HG02840 (cell line): ENCODE measurements at regions not wholly inside any gene's neighbourhood (a gene's known extent, or its start where the extent isn't known, plus 50 kb on each side); places are given as distances from the start of the nearest gene placed in this dataset.

Experiments used
- ATAC-seq: cut with Tn5 transposase; IDR thresholded peaks from one replicate; pipeline ENCODE4 v1.9.1; 2021; ENCODE audit warnings: mild to moderate bottlenecking, moderate library complexity, moderate number of reproducible peaks; ENCODE audit not compliant: unreplicated experiment, low FRiP score

DNA sequence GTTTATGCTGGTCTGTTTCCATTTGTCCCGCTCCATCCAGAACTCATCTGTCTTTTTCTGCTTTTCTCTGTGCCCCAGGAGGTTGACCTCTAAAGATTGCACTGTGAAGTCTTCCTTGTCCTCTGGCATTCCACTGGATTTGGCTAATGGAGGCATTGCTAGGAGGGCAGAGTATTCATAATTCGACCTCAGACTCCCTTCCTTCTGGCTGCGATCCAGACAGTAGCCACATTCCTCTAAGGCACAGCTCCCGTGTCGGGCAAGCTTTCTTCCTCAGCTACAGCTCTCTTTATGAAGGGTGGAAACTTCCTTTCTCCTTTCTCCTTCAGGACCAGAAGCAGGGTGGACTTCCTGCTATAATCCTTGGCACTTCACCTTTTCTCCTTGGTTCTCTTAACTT, 175.9 kb downstream of the BAMBI start:
- no peak for ATAC-seq

DNA sequence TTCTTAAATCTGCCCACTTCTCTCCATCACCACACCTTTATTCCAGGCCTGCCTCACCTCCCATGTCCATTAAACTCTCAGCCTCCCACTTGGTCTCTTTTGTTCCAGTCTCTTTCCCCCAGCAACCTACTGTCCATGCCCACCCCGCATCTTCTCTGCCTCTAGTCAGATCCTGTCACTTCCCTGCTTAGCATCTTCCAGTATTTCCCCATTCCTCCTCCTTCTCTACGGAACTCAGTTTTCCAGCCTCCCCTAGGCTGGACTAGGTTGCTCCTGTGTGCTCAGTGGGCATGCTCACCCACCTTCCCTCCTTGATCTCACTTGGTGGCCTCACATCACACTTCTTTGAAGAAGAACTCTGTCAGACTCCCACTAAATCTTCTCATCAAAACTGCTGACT, 179.8 kb downstream of the BAMBI start:
- ATAC-seq = no peak

GRCh38 chr10:28858646-28859045, 181.3 kb downstream of the BAMBI start:
- ATAC-seq = no peak

- ATAC-seq = no peak
Measured at GRCh38 chr10:28859791-28860190, 182.5 kb downstream of the BAMBI start.

DNA sequence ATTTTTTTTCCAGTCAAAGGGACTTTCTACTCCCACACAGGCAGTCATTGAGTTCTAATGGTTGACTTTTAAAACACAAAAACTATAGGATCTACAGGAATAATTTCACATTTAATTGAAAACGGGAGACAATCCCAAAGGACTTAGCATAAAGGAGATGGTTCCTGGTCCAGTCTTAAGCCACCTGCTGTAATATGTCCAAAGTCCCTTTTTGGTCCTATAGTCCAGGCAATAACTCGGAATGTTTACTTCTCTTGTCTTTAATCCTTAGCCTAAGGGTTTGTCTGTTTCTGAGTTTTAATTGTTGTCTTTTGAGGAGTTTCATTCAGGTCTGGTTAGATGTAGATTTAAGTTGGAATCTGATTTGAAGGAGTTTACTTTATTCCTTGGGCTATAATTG, 184.9 kb downstream of the BAMBI start:
- ATAC-seq = no peak

- ATAC-seq = no peak
Measured at GRCh38 chr10:28869606-28870201, 192.4 kb downstream of the BAMBI start.

DNA sequence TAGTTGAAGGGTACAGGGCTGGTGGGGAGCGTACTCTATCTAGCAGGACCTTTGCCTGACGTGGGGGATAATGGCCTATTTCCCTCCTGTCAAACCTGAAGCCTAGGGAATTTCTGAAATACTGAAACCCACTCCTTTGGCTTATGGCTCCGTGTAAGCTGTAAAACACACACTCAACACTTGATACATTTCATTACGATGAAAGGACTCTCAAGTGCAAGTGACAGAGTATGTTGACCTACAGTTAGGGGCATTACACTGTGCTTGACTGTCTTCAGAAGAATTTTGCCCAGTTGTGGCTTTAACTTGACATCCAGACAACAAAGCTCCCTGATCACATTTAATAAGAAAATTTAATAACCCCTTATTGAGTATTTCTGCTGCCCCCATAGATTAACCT, 194.3 kb downstream of the BAMBI start:
- no peak for ATAC-seq

DNA sequence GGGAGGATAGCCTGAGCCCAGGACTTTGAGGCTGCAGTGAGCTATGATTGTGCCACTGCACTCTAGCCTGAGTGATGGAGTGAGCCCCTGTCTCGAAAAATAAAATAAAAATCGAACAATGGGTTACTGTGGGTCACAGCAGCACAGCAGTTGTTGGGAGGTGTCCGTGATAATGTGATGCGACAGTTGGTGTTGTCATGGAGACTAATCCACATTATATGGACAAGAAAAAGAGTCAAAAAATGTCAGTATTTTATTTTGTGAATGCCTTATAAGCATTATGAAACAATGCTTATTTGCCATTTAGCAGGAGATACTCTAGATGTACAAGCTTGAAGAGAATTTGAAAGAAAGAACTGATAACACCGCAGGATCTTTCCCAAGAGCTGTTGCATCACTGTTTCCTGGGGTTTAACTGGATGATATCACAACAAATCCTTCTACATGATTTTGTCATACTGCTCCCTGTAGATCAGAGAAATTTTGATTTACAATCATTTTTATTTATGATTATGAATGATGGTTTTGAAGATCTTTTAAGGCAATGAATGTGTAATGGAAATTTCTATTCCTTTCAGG, 195.4 kb downstream of the BAMBI start:
- no peak for ATAC-seq

GRCh38 chr10:28873540-28873939, 196.2 kb downstream of the BAMBI start:
- ATAC-seq = no peak

GRCh38 chr10:28874210-28874609, 196.9 kb downstream of the BAMBI start:
- ATAC-seq = no peak

GRCh38 chr10:28875549-28876081, 198.3 kb downstream of the BAMBI start:
- ATAC-seq = no peak

- no peak for ATAC-seq
Measured at GRCh38 chr10:28878236-28878970, 201.1 kb downstream of the BAMBI start.

- no peak for ATAC-seq
Measured at GRCh38 chr10:28879246-28879645, 201.9 kb downstream of the BAMBI start.

DNA sequence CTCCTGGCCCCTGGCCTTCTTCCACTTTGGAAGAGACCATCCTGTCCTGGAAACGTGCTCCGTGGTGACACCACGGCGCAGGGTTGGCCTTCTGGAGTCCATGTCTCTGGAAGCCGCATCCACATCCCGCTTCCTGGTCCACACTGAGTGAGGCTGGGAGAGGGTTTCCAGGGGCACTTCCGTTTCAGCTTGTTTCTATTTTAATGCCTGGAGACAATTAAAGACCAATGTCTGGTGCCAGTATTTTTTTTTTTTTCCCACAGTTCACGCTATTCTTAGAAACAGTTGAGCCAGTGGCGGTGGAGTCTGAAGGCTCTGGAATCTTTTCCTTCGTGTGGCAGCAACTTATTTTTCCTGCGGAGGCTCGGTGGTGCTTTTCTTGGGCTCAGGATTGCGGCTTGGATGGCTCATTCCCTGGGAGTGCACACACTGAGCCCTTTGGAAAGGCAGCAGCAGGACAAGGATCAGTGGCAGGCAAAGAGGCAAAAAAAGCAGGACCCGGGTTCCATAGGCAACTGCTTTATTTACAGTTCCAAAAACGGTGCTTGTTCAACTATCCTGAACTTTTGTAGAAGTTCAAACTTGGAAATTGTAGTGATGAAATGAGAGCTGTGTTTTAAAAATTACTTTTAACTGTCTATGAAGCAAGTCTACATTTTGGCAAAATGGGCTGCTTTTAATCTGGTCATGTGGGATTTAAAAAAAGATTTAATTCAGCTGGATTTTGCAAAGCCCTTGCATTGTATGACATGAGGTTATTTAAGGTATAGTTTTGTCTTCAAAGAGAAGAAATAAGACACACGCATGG, 202.8 kb downstream of the BAMBI start:
- ATAC-seq = no peak

- ATAC-seq = no peak
Measured at GRCh38 chr10:28880683-28880950, 203.3 kb downstream of the BAMBI start.

GRCh38 chr10:28881171-28881882, 204.0 kb downstream of the BAMBI start:
- no peak for ATAC-seq

- ATAC-seq = no peak
Measured at GRCh38 chr10:28883741-28884423, 206.6 kb downstream of the BAMBI start.

- ATAC-seq = no peak
Measured at GRCh38 chr10:28890121-28890950, 213.0 kb downstream of the BAMBI start.

- no peak for ATAC-seq
Measured at GRCh38 chr10:28891058-28891713, 213.9 kb downstream of the BAMBI start.
